GM12878 (cell line): ENCODE measurements at regions not wholly inside any gene's neighbourhood (a gene's known extent, or its start where the extent isn't known, plus 50 kb on each side); places are given as distances from the start of the nearest gene placed in this dataset.

ENCODE experiments used
- ATAC-seq: fragments of 200-7000 bp; cut with Tn5 transposase; 3 replicates; pipeline ENCODE4 v1.9.1; 2020; ENCODE audit warnings: mild to moderate bottlenecking, moderate library complexity
- BruUV-seq: library from RNA; stranded (reverse); fragments of 400-500 nt; replicated peaks from 2 replicates; lab custom pipeline; 2021; lab: Mats Ljungman, UMichigan
- CTCF ChIA-PET: fragments of 300-600 bp; sonication (Branson Sonifier 250); formaldehyde crosslinking; extraction: SDS; loops from one replicate; lab custom pipeline; 2021; ENCODE audit warnings: inconsistent platforms; lab: Yijun Ruan, JAX
- POLR2A ChIA-PET: fragments of 350-600 bp; formaldehyde crosslinking; extraction: SDS; loops from one replicate; lab custom pipeline; 2021; ENCODE audit warnings: inconsistent platforms; lab: Charles Lee
- RAD21 ChIA-PET: fragments of 300-600 bp; sonication (Branson Sonifier 250); formaldehyde crosslinking; loops from one replicate; lab custom pipeline; 2023; ENCODE audit warnings: antibody characterized with exemption; ENCODE audit not compliant: unreplicated experiment; lab: Charles Lee
- SMC1A ChIA-PET: fragments of 300-600 bp; sonication (Branson Sonifier 250); formaldehyde crosslinking; loops from one replicate; lab custom pipeline; 2023; ENCODE audit not compliant: unreplicated experiment, uncharacterized antibody; lab: Charles Lee
- DNase-seq: peaks from one replicate; pipeline ENCODE4 v3.0.0-alpha.2; 2011; ENCODE audit warnings: low read depth, low spot score
- FAIRE-seq: peaks from 3 replicates; lab custom pipeline; 2011; peaks lifted over from hg19 to GRCh38; lab: Jason Lieb, UNC
- H2AFZ ChIP-seq: 2 replicates; pipeline ENCODE4 v1.6.0; 2011; ENCODE audit warnings: low read depth, low read length, control low read depth; ENCODE audit not compliant: control insufficient read depth
- H3K27ac ChIP-seq: 2 replicates; pipeline ENCODE4 v1.5.1; 2011; ENCODE audit warnings: control low read depth; ENCODE audit not compliant: control insufficient read depth, insufficient read depth
- H3K27me3 ChIP-seq, 2 experiments: replicated peaks in 1 of 2; 2 replicates each; pipeline versions ENCODE4 v1.6.0 to v1.6.1; 2011; ENCODE audit warnings: low read length in 1 of 2; ENCODE audit not compliant: control insufficient read depth in 2 of 2, insufficient read depth in 2 of 2
- H3K36me3 ChIP-seq, 2 experiments: 2 replicates each; pipeline ENCODE4 v1.5.1; 2011; ENCODE audit warnings: low read length in 1 of 2; ENCODE audit not compliant: control insufficient read depth in 2 of 2, insufficient read depth in 2 of 2
- H3K4me1 ChIP-seq: 2 replicates; pipeline ENCODE4 v1.6.1; 2011; ENCODE audit warnings: mild to moderate bottlenecking, low read length, moderate library complexity, mixed read lengths; ENCODE audit not compliant: control insufficient read depth, insufficient read depth
- H3K4me2 ChIP-seq: 2 replicates; pipeline ENCODE4 v1.6.0; 2011; ENCODE audit warnings: control low read depth; ENCODE audit not compliant: control insufficient read depth, insufficient read depth
- H3K4me3 ChIP-seq: fragments of 200-600 bp; sonication (generic); 2 replicates; pipeline ENCODE4 v1.5.1; 2016
- H3K79me2 ChIP-seq: 2 replicates; pipeline ENCODE4 v1.6.0; 2011; ENCODE audit warnings: low read length; ENCODE audit not compliant: control insufficient read depth, insufficient read depth
- H3K9ac ChIP-seq: 2 replicates; pipeline ENCODE4 v1.8.0; 2011; ENCODE audit warnings: low read length, control low read depth, mixed read lengths; ENCODE audit not compliant: control insufficient read depth, insufficient read depth
- H3K9me3 ChIP-seq: replicated peaks from 3 replicates; pipeline ENCODE4 v1.5.1; 2011; ENCODE audit warnings: mild to moderate bottlenecking, low read length; ENCODE audit not compliant: control insufficient read depth, insufficient read depth
- H4K20me1 ChIP-seq: 2 replicates; pipeline ENCODE4 v1.6.0; 2011; ENCODE audit not compliant: control insufficient read depth, insufficient read depth
- ASH2L ChIP-seq: fragments of 300-600, 200-600 bp; sonication (generic); IDR thresholded peaks from 2 replicates; pipeline ENCODE4 v1.6.1; 2017; ENCODE audit warnings: low read depth, mild to moderate bottlenecking, borderline replicate concordance
- DPF2 ChIP-seq: fragments of 450-650 bp; IDR thresholded peaks from 2 replicates; pipeline ENCODE4 v1.6.1; 2017; ENCODE audit warnings: mild to moderate bottlenecking
- E4F1 ChIP-seq: fragments of 450-650 bp; IDR thresholded peaks from 2 replicates; pipeline ENCODE4 v1.6.1; 2018; ENCODE audit warnings: borderline replicate concordance, mild to moderate bottlenecking; ENCODE audit not compliant: partially characterized antibody
- HCFC1 ChIP-seq: fragments of 150-350 bp; IDR thresholded peaks from 2 replicates; pipeline ENCODE4 v1.6.1; 2014; ENCODE audit warnings: low read length
- RUNX3 ChIP-seq: IDR thresholded peaks from 2 replicates; pipeline ENCODE4 v1.6.1; 2012; ENCODE audit warnings: low read length, inconsistent platforms
- SREBF2 ChIP-seq: IDR thresholded peaks from 2 replicates; pipeline ENCODE4 v1.6.1; 2012; ENCODE audit warnings: mild to moderate bottlenecking, low read length
- ZBTB11 ChIP-seq: fragments of 450-650 bp; formaldehyde crosslinking; IDR thresholded peaks from 2 replicates; pipeline ENCODE4 v1.5.0; 2022; ENCODE audit warnings: mild to moderate bottlenecking, missing genetic modification characterization
- ZNF24 ChIP-seq: fragments of 450-650 bp; IDR thresholded peaks from 2 replicates; pipeline ENCODE4 v1.6.1; 2017; ENCODE audit warnings: antibody characterized with exemption, mild to moderate bottlenecking
- WGBS: methylation state at CpG from one replicate; pipeline ENCODE4 v1.1.6; 2016; ENCODE audit warnings: low lambda C conversion rate; ENCODE audit not compliant: insufficient replicate concordance, insufficient coverage; ENCODE audit errors: missing lambda C conversion rate; 5-methylcytosine and 5-hydroxymethylcytosine counted together
- in situ Hi-C: fragments of 300-500 bp; cut with MboI; formaldehyde crosslinking; loops from 9 replicates; pipeline ENCODE4 v1.14.3; 2018; ENCODE audit warnings: mixed read lengths
- intact Hi-C: fragments of 100-400 bp; cut with micrococcal nuclease; formaldehyde crosslinking; loops from one replicate; pipeline ENCODE4 v1.14.2; 2022; ENCODE audit not compliant: unreplicated experiment
- TF ChIP-seq, protein P1 (sequence below): fragments of 450-650 bp; IDR thresholded peaks from 2 replicates; pipeline ENCODE4 v1.6.1; 2016; ENCODE audit warnings: mild to moderate bottlenecking, moderate library complexity, borderline replicate concordance

DNA sequence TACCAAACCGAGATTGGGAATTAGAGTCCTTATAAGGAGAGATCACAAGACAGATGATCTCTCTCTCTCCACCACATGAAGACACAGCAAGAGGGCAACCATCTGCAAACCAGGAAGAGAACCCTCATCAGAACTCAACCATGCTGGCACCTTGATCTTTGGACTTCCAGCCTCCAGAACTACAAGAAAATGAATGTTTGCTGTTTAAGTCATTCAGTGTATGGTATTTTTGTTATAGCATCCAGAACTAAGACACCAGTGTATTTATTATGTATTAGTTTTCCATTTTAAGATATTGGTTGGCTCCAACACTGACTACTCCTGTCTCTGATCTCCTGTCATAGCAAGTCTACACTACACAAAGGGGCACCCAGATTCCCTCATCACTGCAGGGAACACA is 86.9 kb downstream of the CCDC34 start:
- ChIA-PET CTCF (interaction anchor here (2.4 kb wide), 1 partner anchor 21 kb away, joined by 15 read pairs; no protein-coding TSS in a partner anchor), POLR2A (no interaction called here), SMC1A (no interaction called here), RAD21 (no interaction called here)
- no peaks in the 10 kb centered on the region for H3K9me3 ChIP-seq
- no peak overlapping the region for H3K9ac ChIP-seq
- FAIRE-seq (no peak), DNase-seq (no peak), ATAC-seq (no peak)
- no peaks in the 10 kb centered on the region for H3K36me3 ChIP-seq
- in situ Hi-C loops (no loop called here), intact Hi-C loops (no loop called here)
- no peaks in the 10 kb centered on the region for H3K79me2 ChIP-seq
- H2AFZ ChIP-seq: no peak overlapping the region
- no peak overlapping the region for H3K4me3 ChIP-seq
- no TSS peak for BruUV-seq
- H3K27ac ChIP-seq: no peak overlapping the region
- 0% methylated on average over 1 of the region's 1 CpG for WGBS
- H3K4me2 ChIP-seq: no peak overlapping the region
- TF ChIP-seq RUNX3 (no peak), ZBTB11 (CRISPR knock-in tag) (no peak), E4F1 (no peak), ZNF24 (no peak), DPF2 (no peak), SREBF2 (no peak), ASH2L (no peak), HCFC1 (no peak)
- TF ChIP-seq, protein P1, sequence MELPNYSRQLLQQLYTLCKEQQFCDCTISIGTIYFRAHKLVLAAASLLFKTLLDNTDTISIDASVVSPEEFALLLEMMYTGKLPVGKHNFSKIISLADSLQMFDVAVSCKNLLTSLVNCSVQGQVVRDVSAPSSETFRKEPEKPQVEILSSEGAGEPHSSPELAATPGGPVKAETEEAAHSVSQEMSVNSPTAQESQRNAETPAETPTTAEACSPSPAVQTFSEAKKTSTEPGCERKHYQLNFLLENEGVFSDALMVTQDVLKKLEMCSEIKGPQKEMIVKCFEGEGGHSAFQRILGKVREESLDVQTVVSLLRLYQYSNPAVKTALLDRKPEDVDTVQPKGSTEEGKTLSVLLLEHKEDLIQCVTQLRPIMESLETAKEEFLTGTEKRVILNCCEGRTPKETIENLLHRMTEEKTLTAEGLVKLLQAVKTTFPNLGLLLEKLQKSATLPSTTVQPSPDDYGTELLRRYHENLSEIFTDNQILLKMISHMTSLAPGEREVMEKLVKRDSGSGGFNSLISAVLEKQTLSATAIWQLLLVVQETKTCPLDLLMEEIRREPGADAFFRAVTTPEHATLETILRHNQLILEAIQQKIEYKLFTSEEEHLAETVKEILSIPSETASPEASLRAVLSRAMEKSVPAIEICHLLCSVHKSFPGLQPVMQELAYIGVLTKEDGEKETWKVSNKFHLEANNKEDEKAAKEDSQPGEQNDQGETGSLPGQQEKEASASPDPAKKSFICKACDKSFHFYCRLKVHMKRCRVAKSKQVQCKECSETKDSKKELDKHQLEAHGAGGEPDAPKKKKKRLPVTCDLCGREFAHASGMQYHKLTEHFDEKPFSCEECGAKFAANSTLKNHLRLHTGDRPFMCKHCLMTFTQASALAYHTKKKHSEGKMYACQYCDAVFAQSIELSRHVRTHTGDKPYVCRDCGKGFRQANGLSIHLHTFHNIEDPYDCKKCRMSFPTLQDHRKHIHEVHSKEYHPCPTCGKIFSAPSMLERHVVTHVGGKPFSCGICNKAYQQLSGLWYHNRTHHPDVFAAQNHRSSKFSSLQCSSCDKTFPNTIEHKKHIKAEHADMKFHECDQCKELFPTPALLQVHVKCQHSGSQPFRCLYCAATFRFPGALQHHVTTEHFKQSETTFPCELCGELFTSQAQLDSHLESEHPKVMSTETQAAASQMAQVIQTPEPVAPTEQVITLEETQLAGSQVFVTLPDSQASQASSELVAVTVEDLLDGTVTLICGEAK: no peak
- H3K27me3 ChIP-seq: no peaks in the 10 kb centered on the region
- H4K20me1 ChIP-seq: no peaks in the 10 kb centered on the region
- no peaks in the 10 kb centered on the region for H3K4me1 ChIP-seq
